Ascending aorta (tissue), 2 donors: ENCODE measurements at regions not wholly inside any gene's neighbourhood (a gene's known extent, or its start where the extent isn't known, plus 50 kb on each side); places are given as distances from the start of the nearest gene placed in this dataset.

Experiments
- DNase-seq, 2 donors: peaks; one replicate each; pipeline ENCODE4 v3.0.0-alpha.2; 2019; ENCODE audit warnings: low spot score in 2 of 2
- H3K27ac ChIP-seq, 2 donors: fragments of 200-600 bp; sonication (generic); one replicate each; pipeline ENCODE4 v1.5.1; 2016 to 2017; ENCODE audit warnings: mild to moderate bottlenecking in 1 of 2
- H3K27me3 ChIP-seq: fragments of 200-600 bp; sonication (generic); one replicate; pipeline ENCODE4 v1.5.1; 2017
- H3K36me3 ChIP-seq, 2 donors: fragments of 200-600 bp; sonication (generic); one replicate each; pipeline ENCODE4 v1.5.1; 2016
- H3K4me1 ChIP-seq, 2 donors: fragments of 200-600 bp; sonication (generic); one replicate each; pipeline ENCODE4 v1.5.1; 2016 to 2017; ENCODE audit warnings: mild to moderate bottlenecking in 1 of 2
- H3K4me3 ChIP-seq, 2 donors: fragments of 200-600 bp; sonication (generic); one replicate each; pipeline ENCODE4 v1.5.1; 2016 to 2017; ENCODE audit warnings: mild to moderate bottlenecking in 1 of 2
- H3K9me3 ChIP-seq, 2 donors: fragments of 200-600 bp; sonication (generic); one replicate each; pipeline ENCODE4 v1.5.1; 2016
- intact Hi-C: fragments of 100-400 bp; cut with DNase I; formaldehyde crosslinking; loops from one replicate; pipeline ENCODE4 v1.15.1; 2023
- TF ChIP-seq, protein P1 (sequence below), 3 experiments: fragments of 200-600 bp in 2 of 3; fragments of 450-650 bp in 1 of 3; sonication (generic) in 2 of 3; IDR thresholded peaks; one replicate each; pipeline ENCODE4 v1.5.1; 2016 to 2019; ENCODE audit warnings: antibody characterized with exemption in 3 of 3, mild to moderate bottlenecking in 1 of 3, moderate library complexity in 1 of 3

DNA sequence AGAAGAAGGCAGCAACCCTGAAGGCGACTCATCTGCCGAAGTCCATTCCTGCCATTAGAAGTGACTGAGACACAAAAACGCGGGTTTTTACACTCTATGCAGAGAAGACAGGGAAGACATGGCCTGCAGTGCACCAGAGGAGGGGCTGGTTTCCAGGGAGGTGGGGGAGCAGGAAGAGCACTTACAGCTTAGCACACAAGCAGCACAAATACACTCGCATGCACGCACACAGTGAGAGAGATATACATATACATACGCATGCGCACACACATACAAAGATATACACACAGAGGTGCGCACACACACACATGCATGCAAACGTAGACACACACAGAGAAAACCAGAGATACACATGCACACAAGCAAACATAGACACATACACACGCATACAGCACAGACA, 210.9 kb upstream of the CSF3R start:
- no peaks in the 10 kb centered on the region for H3K9me3 ChIP-seq
- no peak for DNase-seq
- H3K36me3 ChIP-seq = no peaks in the 10 kb centered on the region
- TF ChIP-seq, protein P1, sequence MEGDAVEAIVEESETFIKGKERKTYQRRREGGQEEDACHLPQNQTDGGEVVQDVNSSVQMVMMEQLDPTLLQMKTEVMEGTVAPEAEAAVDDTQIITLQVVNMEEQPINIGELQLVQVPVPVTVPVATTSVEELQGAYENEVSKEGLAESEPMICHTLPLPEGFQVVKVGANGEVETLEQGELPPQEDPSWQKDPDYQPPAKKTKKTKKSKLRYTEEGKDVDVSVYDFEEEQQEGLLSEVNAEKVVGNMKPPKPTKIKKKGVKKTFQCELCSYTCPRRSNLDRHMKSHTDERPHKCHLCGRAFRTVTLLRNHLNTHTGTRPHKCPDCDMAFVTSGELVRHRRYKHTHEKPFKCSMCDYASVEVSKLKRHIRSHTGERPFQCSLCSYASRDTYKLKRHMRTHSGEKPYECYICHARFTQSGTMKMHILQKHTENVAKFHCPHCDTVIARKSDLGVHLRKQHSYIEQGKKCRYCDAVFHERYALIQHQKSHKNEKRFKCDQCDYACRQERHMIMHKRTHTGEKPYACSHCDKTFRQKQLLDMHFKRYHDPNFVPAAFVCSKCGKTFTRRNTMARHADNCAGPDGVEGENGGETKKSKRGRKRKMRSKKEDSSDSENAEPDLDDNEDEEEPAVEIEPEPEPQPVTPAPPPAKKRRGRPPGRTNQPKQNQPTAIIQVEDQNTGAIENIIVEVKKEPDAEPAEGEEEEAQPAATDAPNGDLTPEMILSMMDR (IDR thresholded peaks at IDR 0.05) = no peak
- intact Hi-C loops = no loop called here
- H3K4me1 ChIP-seq = no peaks in the 10 kb centered on the region
- H3K27ac ChIP-seq = no peak overlapping the region
- no peak overlapping the region for H3K4me3 ChIP-seq
- H3K27me3 ChIP-seq = no peaks in the 10 kb centered on the region

DNA sequence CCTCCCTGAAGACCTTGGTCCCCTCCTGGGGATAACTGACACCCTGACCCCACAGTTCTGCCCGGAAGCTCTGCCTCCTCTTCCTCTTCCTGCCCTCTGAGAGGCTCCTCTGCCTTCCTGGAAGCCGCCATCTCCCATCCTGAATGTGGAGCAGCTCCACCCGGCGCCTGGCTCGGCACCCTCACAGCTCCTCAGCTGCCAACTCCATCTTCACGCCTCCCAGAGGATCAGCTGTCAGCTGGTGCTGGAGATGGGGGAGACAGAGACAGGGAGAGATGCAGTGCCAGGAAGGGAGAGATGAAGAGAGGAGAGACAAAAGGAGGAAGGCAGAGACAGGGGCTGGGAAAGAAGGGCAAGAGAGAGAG, 210.4 kb upstream of the CSF3R start:
- Histone ChIP-seq H3K27me3 (no peaks in the 10 kb centered on the region), H3K4me1 (no peaks in the 10 kb centered on the region), H3K36me3 (no peaks in the 10 kb centered on the region), H3K27ac (no peak overlapping the region), H3K9me3 (no peaks in the 10 kb centered on the region), H3K4me3 (no peak overlapping the region)
- no peak for DNase-seq
- TF ChIP-seq, protein P1 (IDR thresholded peaks at IDR 0.05) = no peak
- intact Hi-C loops = no loop called here

DNA sequence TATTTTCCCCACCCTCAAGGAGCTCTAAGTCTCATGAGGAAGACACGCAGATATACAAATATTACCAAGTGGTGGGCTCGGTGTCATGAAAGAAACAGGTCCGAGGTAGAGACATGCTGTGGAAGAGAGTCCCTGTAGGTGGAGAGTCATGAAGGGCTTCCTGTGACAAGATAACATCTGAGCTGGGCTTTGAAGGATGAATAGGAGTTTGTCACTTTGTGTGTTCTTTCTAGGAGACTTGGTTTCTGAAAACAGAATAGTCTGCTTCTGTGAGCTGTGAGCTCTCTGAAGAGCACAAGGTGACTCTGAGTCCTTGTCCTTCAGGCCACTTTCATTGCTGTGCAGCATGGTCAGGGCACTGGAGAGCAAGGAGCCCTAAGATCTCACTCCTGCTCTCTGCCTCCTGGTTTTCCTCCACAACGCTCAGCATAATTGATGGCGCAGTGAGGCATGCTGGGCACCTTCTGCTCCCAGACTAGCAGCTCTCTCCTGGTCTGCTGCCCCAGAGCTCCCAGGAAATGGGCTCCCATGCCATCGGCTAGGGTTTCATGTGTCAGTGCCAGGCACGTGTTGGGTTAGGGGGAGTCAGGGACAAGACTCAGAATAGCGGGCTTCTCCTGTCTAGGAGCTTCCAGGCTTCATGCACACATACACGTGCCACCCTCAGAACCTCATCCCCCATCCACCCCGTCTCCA, 209.9 kb upstream of the CSF3R start:
- Histone ChIP-seq H3K4me1 (no peaks in the 10 kb centered on the region), H3K36me3 (no peaks in the 10 kb centered on the region), H3K4me3 (no peak overlapping the region), H3K27ac (no peak overlapping the region), H3K9me3 (no peaks in the 10 kb centered on the region), H3K27me3 (no peaks in the 10 kb centered on the region)
- TF ChIP-seq, protein P1 (IDR thresholded peaks at IDR 0.05) = no peak
- no peak for DNase-seq
- intact Hi-C loops = no loop called here

DNA sequence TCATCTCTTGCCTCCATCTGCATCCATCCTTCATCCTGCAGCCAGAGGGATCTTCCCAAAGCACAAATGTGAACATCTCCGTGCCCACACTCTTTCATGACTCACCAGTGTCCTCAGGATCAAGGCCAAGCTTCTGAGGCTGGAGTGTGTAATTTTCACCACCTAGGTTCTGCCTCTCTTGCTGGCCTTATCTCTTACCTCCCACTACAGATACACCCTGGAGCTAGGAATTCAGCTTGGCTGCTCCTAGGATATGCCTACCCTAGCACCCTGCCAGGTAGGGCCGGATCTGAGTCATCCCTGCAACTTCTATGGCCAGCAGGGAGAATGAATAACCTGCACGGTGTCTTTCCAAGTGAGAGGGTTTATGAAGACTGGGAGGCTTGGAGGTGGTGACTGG, 208.7 kb upstream of the CSF3R start:
- Histone ChIP-seq H3K27ac (no peak overlapping the region), H3K27me3 (no peaks in the 10 kb centered on the region), H3K36me3 (no peaks in the 10 kb centered on the region), H3K4me1 (no peaks in the 10 kb centered on the region), H3K9me3 (no peaks in the 10 kb centered on the region), H3K4me3 (no peak overlapping the region)
- TF ChIP-seq, protein P1 (IDR thresholded peaks at IDR 0.05) = no peak
- DNase-seq = no peak
- intact Hi-C loops = no loop called here

DNA sequence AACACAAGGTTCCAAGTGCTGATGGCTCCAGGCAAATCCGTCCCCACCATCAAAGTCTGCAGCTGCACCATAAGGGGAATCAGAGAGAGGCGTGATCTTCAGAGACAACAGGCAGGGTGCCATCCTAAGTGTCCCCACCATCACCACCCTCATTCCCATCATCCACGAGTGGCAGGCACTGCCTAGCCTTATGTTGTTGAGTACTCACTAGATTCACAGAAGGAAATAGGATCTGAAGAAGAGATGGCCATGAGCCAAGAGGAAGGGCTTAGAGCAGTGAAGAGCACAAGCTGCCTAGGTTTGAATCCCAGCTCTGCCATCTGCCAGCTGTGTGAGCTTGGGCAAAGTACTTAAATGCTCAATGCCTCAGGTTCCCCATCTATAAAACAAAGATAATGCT, 207.3 kb upstream of the CSF3R start:
- H3K36me3 ChIP-seq = no peaks in the 10 kb centered on the region
- DNase-seq = no peak
- TF ChIP-seq, protein P1 (IDR thresholded peaks at IDR 0.05) = no peak
- no peak overlapping the region for H3K4me3 ChIP-seq
- intact Hi-C loops = no loop called here
- no peaks in the 10 kb centered on the region for H3K9me3 ChIP-seq
- H3K27me3 ChIP-seq = no peaks in the 10 kb centered on the region
- no peaks in the 10 kb centered on the region for H3K4me1 ChIP-seq
- no peak overlapping the region for H3K27ac ChIP-seq

DNA sequence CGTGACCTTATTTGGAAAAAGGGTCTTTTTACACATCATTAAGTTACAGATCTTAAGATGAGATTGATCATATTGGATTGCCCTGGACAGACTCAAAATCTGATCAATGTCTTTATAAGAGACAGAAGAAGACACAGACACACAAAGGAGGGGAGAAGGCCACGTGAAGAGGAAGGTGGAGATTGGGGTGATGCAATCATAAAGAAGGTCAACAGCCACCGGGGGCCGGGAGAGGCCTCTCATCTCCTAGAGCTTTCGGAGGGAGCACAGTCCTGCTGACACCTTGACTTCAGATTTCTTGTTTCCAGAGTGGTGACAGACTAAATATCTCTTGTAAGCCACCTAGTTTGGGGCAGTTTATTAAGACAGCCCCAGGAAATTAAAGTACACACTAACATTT, 204.6 kb upstream of the CSF3R start:
- Histone ChIP-seq H3K4me1 (no peaks in the 10 kb centered on the region), H3K9me3 (no peaks in the 10 kb centered on the region), H3K36me3 (no peaks in the 10 kb centered on the region), H3K27me3 (no peaks in the 10 kb centered on the region), H3K27ac (no peak overlapping the region), H3K4me3 (no peak overlapping the region)
- intact Hi-C loops = no loop called here
- DNase-seq = no peak
- TF ChIP-seq, protein P1 (IDR thresholded peaks at IDR 0.05) = no peak
